HCT116 (cell line): ENCODE measurements at regions not wholly inside any gene's neighbourhood (a gene's known extent, or its start where the extent isn't known, plus 50 kb on each side); places are given as distances from the start of the nearest gene placed in this dataset.

ENCODE experiments used
- ATAC-seq: fragments of 200-7000 bp; cut with Tn5 transposase; 2 replicates; pipeline ENCODE4 v1.9.1; 2020; ENCODE audit warnings: mild to moderate bottlenecking, moderate library complexity
- BruUV-seq: library from RNA; stranded (reverse); fragments of 400-500 nt; replicated peaks from 2 replicates; lab custom pipeline; 2021; lab: Mats Ljungman, UMichigan
- CTCF ChIA-PET: fragments of 300-600 bp; sonication (Branson Sonifier 250); formaldehyde crosslinking; loops from one replicate; lab custom pipeline; 2021; ENCODE audit warnings: antibody characterized with exemption; lab: Charles Lee
- POLR2A ChIA-PET: fragments of 300-600, 350-600 bp; sonication (Branson Sonifier 250); formaldehyde crosslinking; loops from one replicate; lab custom pipeline; 2021; ENCODE audit warnings: antibody characterized with exemption; lab: Charles Lee
- RAD21 ChIA-PET, 2 experiments: fragments of 300-600 bp; sonication (Branson Sonifier 250); formaldehyde crosslinking; loops; one replicate each; lab custom pipeline; 2023; ENCODE audit warnings: low total read pairs in 2 of 2; ENCODE audit not compliant: uncharacterized antibody in 2 of 2, unreplicated experiment in 2 of 2, low non-redundant PET in 1 of 2; lab: Charles Lee
- DNase-seq: peaks from one replicate; pipeline ENCODE4 v3.0.0-alpha.2; 2010; ENCODE audit warnings: low read depth, low spot score
- H2AFZ ChIP-seq: fragments of 200-600 bp; shearing (Covaris generic), sonication (generic); 2 replicates; pipeline ENCODE4 v1.6.1; 2017; ENCODE audit warnings: low read depth, mixed run types, mixed read lengths, antibody characterized with exemption, low read length; ENCODE audit not compliant: poor library complexity, severe bottlenecking
- H3K27ac ChIP-seq: 2 replicates; pipeline ENCODE4 v1.5.1; 2012; ENCODE audit warnings: low read depth, low read length
- H3K27me3 ChIP-seq: fragments of 200-600 bp; sonication (generic); 2 replicates; pipeline ENCODE4 v1.6.1; 2016; ENCODE audit warnings: mixed run types, low read length, mixed read lengths; ENCODE audit not compliant: insufficient read depth
- H3K36me3 ChIP-seq, 2 experiments: fragments of 200-500 bp in 1 of 2; fragments of 200-600 bp in 1 of 2; sonication (Bioruptor generic) in 1 of 2; sonication (generic) in 1 of 2; 2 replicates each; pipeline versions ENCODE4 v1.5.1 to v1.6.1; 2014 to 2016; ENCODE audit warnings: low read length in 2 of 2, inconsistent platforms in 1 of 2, mixed read lengths in 1 of 2, mixed run types in 1 of 2; ENCODE audit not compliant: insufficient read depth in 2 of 2, control insufficient read depth in 1 of 2
- H3K4me1 ChIP-seq, 2 experiments: fragments of 200-600 bp in 1 of 2; sonication (generic) in 1 of 2; 2 replicates each; pipeline versions ENCODE4 v1.5.1 to v1.6.1; 2012 to 2017; ENCODE audit warnings: low read length in 2 of 2, inconsistent platforms in 1 of 2, mild to moderate bottlenecking in 1 of 2, mixed read lengths in 1 of 2, mixed run types in 1 of 2, moderate library complexity in 1 of 2; ENCODE audit not compliant: insufficient read depth in 2 of 2, control insufficient read depth in 1 of 2
- H3K4me2 ChIP-seq: fragments of 200-600 bp; sonication (generic); 2 replicates; pipeline ENCODE4 v1.6.1; 2017; ENCODE audit warnings: mixed run types, low read length, mixed read lengths
- H3K4me3 ChIP-seq, 2 experiments: fragments of 200-600 bp in 1 of 2; sonication (generic) in 1 of 2; replicated peaks in 1 of 2; 2 replicates each; pipeline ENCODE4 v1.5.1; 2011 to 2016; ENCODE audit warnings: low read length in 2 of 2, control low read depth in 1 of 2, low read depth in 1 of 2, mild to moderate bottlenecking in 1 of 2, mixed read lengths in 1 of 2, mixed run types in 1 of 2
- H3K79me2 ChIP-seq: fragments of 200-600 bp; sonication (generic); 2 replicates; pipeline ENCODE4 v1.6.1; 2017; ENCODE audit warnings: mild to moderate bottlenecking, mixed run types, low read length, moderate library complexity, mixed read lengths; ENCODE audit not compliant: insufficient read depth
- H3K9ac ChIP-seq: fragments of 200-600 bp; sonication (generic); 2 replicates; pipeline ENCODE4 v1.6.1; 2016; ENCODE audit warnings: low read length, mixed read lengths
- H3K9me2 ChIP-seq: fragments of 200-600 bp; sonication (generic), shearing (Covaris generic); 2 replicates; pipeline ENCODE4 v1.6.1; 2017; ENCODE audit warnings: mixed run types, mild to moderate bottlenecking, moderate library complexity; ENCODE audit not compliant: insufficient read depth
- H3K9me3 ChIP-seq, 2 experiments: fragments of 200-500 bp in 1 of 2; fragments of 200-600 bp in 1 of 2; sonication (Bioruptor generic) in 1 of 2; sonication (generic) in 1 of 2; 2 replicates each; pipeline ENCODE4 v1.6.1; 2014 to 2017; ENCODE audit warnings: low read length in 2 of 2, mixed read lengths in 2 of 2, inconsistent platforms in 1 of 2, low read depth in 1 of 2, mild to moderate bottlenecking in 1 of 2, mixed run types in 1 of 2, moderate library complexity in 1 of 2; ENCODE audit not compliant: control insufficient read depth in 1 of 2, insufficient read depth in 1 of 2
- H4K20me1 ChIP-seq: fragments of 200-600 bp; sonication (generic), shearing (Covaris generic); 2 replicates; pipeline ENCODE4 v1.6.1; 2017; ENCODE audit warnings: mixed run types, mild to moderate bottlenecking, moderate library complexity; ENCODE audit not compliant: insufficient read depth
- CEBPB ChIP-seq: IDR thresholded peaks from 2 replicates; pipeline ENCODE4 v1.6.1; 2012; ENCODE audit warnings: low read depth
- EGR1 ChIP-seq: IDR thresholded peaks from 2 replicates; pipeline ENCODE4 v1.6.1; 2012; ENCODE audit warnings: low read depth
- ELF1 ChIP-seq: IDR thresholded peaks from 2 replicates; pipeline ENCODE4 v1.6.1; 2012; ENCODE audit warnings: low read depth, borderline replicate concordance
- EZH2 ChIP-seq: fragments of 200-600 bp; sonication (generic); IDR thresholded peaks from 2 replicates; pipeline ENCODE4 v1.6.1; 2017; ENCODE audit warnings: antibody characterized with exemption, mixed run types
- FOSL1 ChIP-seq: IDR thresholded peaks from 2 replicates; pipeline ENCODE4 v1.6.1; 2012; ENCODE audit warnings: low read depth
- JUND ChIP-seq: IDR thresholded peaks from 2 replicates; pipeline ENCODE4 v1.6.1; 2012
- POLR2AphosphoS5 ChIP-seq: IDR thresholded peaks from 2 replicates; pipeline ENCODE4 v1.6.1; 2011; ENCODE audit warnings: mild to moderate bottlenecking, low read depth, low read length, moderate library complexity
- RAD21 ChIP-seq: IDR thresholded peaks from 2 replicates; pipeline ENCODE4 v1.6.1; 2012; ENCODE audit warnings: low read depth, mild to moderate bottlenecking
- REST ChIP-seq: IDR thresholded peaks from 2 replicates; pipeline ENCODE4 v1.6.1; 2012; ENCODE audit warnings: low read depth
- SP1 ChIP-seq: IDR thresholded peaks from 2 replicates; pipeline ENCODE4 v1.6.1; 2012; ENCODE audit warnings: low read depth
- SRF ChIP-seq: IDR thresholded peaks from 2 replicates; pipeline ENCODE4 v1.6.1; 2012; ENCODE audit warnings: low read depth
- TCF7L2 ChIP-seq: IDR thresholded peaks from 2 replicates; pipeline ENCODE4 v1.7.0; 2011; ENCODE audit warnings: borderline replicate concordance, inconsistent platforms; ENCODE audit not compliant: insufficient read depth, insufficient read length; ENCODE audit errors: extremely low read depth
- ZBTB33 ChIP-seq: IDR thresholded peaks from 2 replicates; pipeline ENCODE4 v1.6.1; 2011; ENCODE audit warnings: mild to moderate bottlenecking, low read length, moderate library complexity; ENCODE audit not compliant: insufficient replicate concordance; ENCODE audit errors: extremely low read depth
- ZFX ChIP-seq: fragments of 450-650 bp; IDR thresholded peaks from 2 replicates; pipeline ENCODE4 v1.6.1; 2017
- ZNF274 ChIP-seq: fragments of 200-500 bp; sonication (Bioruptor generic); IDR thresholded peaks from 2 replicates; pipeline ENCODE4 v1.6.1; 2014; ENCODE audit warnings: mild to moderate bottlenecking, low read depth, low read length, inconsistent platforms
- intact Hi-C: fragments of 100-400 bp; cut with micrococcal nuclease; formaldehyde crosslinking; loops from 2 replicates; pipeline ENCODE4 v1.10.0; 2022

GRCh38 chr15:29480949-29481348, 211.3 kb upstream of the NSMCE3 start:
- CTCF ChIA-PET = no interaction called here
- Histone ChIP-seq H3K36me3 (no peaks in the 10 kb centered on the region), H3K9me3 (no peaks in the 10 kb centered on the region), H3K4me3 (no peak overlapping the region), H3K79me2 (no peaks in the 10 kb centered on the region), H3K27ac (no peak overlapping the region), H3K4me1 (no peaks in the 10 kb centered on the region), H3K9ac (no peak overlapping the region), H2AFZ (no peak overlapping the region), H3K27me3 (peaks cover 37% of the 10 kb centered on the region), H4K20me1 (no peaks in the 10 kb centered on the region), H3K9me2 (no peaks in the 10 kb centered on the region), H3K4me2 (no peak overlapping the region)
- TF ChIP-seq REST (no peak), CEBPB (no peak), EZH2 (no peak), EGR1 (no peak), FOSL1 (no peak), ZFX (no peak), SRF (no peak), ELF1 (no peak), RAD21 (no peak), SP1 (no peak), ZNF274 (no peak), POLR2AphosphoS5 (no peak), TCF7L2 (no peak), JUND (no peak), ZBTB33 (no peak)
- ATAC-seq (no peak), DNase-seq (no peak)
- intact Hi-C loops = no loop called here
- POLR2A ChIA-PET = no interaction called here
- RAD21 ChIA-PET = no interaction called here
- no TSS peak for BruUV-seq
